ENCODE measurements at regions not wholly inside any gene's neighbourhood (a gene's known extent, or its start where the extent isn't known, plus 50 kb on each side); places are given as distances from the start of the nearest gene placed in this dataset.

DNA sequence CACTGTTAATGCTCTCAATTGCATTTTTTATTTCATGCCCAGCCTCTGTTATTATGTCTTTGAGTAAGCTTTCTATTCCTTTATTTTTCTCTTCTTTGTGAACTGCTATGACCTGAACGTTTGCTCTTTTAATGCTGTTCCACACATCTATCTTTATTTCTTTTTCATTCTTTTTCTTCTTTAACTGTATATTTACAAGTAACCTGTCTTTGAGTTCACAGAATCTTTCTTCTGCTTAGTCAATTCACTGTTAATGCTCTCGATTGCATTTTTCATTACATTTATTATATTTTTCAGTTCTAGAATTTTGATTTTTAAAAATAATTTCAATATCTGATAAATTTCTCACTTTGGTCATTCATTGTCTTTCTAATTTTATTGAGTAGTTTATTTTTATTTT is 316.3 kb upstream of the MEF2C start:
- TF ChIP-seq POLR2AphosphoS5 (IDR thresholded peaks at IDR 0.05; ENCODE audit: low read depth, low read length) (no peak), EP300 (IDR thresholded peaks at IDR 0.05; ENCODE audit: borderline replicate concordance in 1 of 2, low read depth in 2 of 2, low read length in 2 of 2) (no peak), JUN (IDR thresholded peaks at IDR 0.05; ENCODE audit: low read depth, low read length) (no peak), POLR2A (IDR thresholded peaks at IDR 0.05; ENCODE audit: control extremely low read depth in 1 of 2, low read depth in 2 of 2, low read length in 2 of 2) (no peak), TAF7 (optimal IDR thresholded peaks at IDR 0.05; ENCODE audit: borderline replicate concordance, low read depth, low read length) (no peak), MAFK (IDR thresholded peaks at IDR 0.05; ENCODE audit: low read depth, low read length) (no peak), SP1 (IDR thresholded peaks at IDR 0.05; ENCODE audit: low read depth, low read length) (no peak), TAF1 (IDR thresholded peaks at IDR 0.05; ENCODE audit: low read depth, low read length) (no peak), TEAD4 (IDR thresholded peaks at IDR 0.05; ENCODE audit: low read depth, low read length) (no peak), EZH2 (IDR thresholded peaks at IDR 0.05; ENCODE audit: low read depth, low read length, severe bottlenecking) (no peak)
- TF ChIP-seq, protein P1, sequence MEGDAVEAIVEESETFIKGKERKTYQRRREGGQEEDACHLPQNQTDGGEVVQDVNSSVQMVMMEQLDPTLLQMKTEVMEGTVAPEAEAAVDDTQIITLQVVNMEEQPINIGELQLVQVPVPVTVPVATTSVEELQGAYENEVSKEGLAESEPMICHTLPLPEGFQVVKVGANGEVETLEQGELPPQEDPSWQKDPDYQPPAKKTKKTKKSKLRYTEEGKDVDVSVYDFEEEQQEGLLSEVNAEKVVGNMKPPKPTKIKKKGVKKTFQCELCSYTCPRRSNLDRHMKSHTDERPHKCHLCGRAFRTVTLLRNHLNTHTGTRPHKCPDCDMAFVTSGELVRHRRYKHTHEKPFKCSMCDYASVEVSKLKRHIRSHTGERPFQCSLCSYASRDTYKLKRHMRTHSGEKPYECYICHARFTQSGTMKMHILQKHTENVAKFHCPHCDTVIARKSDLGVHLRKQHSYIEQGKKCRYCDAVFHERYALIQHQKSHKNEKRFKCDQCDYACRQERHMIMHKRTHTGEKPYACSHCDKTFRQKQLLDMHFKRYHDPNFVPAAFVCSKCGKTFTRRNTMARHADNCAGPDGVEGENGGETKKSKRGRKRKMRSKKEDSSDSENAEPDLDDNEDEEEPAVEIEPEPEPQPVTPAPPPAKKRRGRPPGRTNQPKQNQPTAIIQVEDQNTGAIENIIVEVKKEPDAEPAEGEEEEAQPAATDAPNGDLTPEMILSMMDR (IDR thresholded peaks at IDR 0.05; ENCODE audit: control extremely low read depth in 1 of 3, insufficient read depth in 1 of 3, low read depth in 1 of 3, low read length in 3 of 3) = no peak
- TF ChIP-seq, protein P2, sequence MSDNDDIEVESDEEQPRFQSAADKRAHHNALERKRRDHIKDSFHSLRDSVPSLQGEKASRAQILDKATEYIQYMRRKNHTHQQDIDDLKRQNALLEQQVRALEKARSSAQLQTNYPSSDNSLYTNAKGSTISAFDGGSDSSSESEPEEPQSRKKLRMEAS (IDR thresholded peaks at IDR 0.05) = no peak
